IMR-90 (cell line): ENCODE measurements at regions not wholly inside any gene's neighbourhood (a gene's known extent, or its start where the extent isn't known, plus 50 kb on each side); places are given as distances from the start of the nearest gene placed in this dataset.

Experiments
- ATAC-seq: fragments of 200-7000 bp; cut with Tn5 transposase; 2 replicates; pipeline ENCODE4 v1.9.1; 2020; ENCODE audit warnings: low read depth, mild to moderate bottlenecking, moderate library complexity
- BruUV-seq: library from RNA; stranded (reverse); fragments of 400-500 nt; replicated peaks from 2 replicates; lab custom pipeline; 2021; lab: Mats Ljungman, UMichigan
- CTCF ChIA-PET: fragments of 300-600 bp; formaldehyde crosslinking; extraction: SDS; loops from one replicate; lab custom pipeline; 2021; ENCODE audit warnings: antibody characterized with exemption; lab: Yijun Ruan, JAX
- POLR2A ChIA-PET: fragments of 300-600 bp; sonication (Branson Sonifier 250); formaldehyde crosslinking; loops from one replicate; lab custom pipeline; 2022; ENCODE audit warnings: antibody characterized with exemption; ENCODE audit not compliant: unreplicated experiment; lab: Charles Lee
- DNase-seq: peaks from one replicate; pipeline ENCODE4 v3.0.0; 2013
- H2AFZ ChIP-seq: replicated peaks from 2 replicates; pipeline ENCODE3; 2013; ENCODE audit warnings: low read length, mild to moderate bottlenecking; ENCODE audit not compliant: poor library complexity
- H2AK5ac ChIP-seq: 2 replicates; pipeline ENCODE4 v1.6.1; 2013; ENCODE audit warnings: low read depth, low read length, inconsistent platforms
- H2AK9ac ChIP-seq: replicated peaks from 2 replicates; pipeline ENCODE3; 2013; ENCODE audit warnings: mild to moderate bottlenecking, low read depth, low read length, moderate library complexity; ENCODE audit not compliant: poor library complexity
- H2BK120ac ChIP-seq: 2 replicates; pipeline ENCODE4 v1.6.1; 2013; ENCODE audit warnings: low read depth, low read length, inconsistent platforms
- H2BK15ac ChIP-seq: 3 replicates; pipeline ENCODE4 v1.6.1; 2013; ENCODE audit warnings: low read depth, low read length, inconsistent platforms
- H2BK20ac ChIP-seq: 2 replicates; pipeline ENCODE4 v1.6.1; 2013; ENCODE audit warnings: low read depth, mild to moderate bottlenecking, inconsistent platforms, low read length, moderate library complexity
- H2BK5ac ChIP-seq: 2 replicates; pipeline ENCODE4 v1.6.1; 2013; ENCODE audit warnings: mild to moderate bottlenecking, low read depth, low read length, inconsistent platforms; ENCODE audit not compliant: poor library complexity, severe bottlenecking
- H3K14ac ChIP-seq: replicated peaks from 2 replicates; pipeline ENCODE4 v1.6.1; 2013; ENCODE audit warnings: low read depth, low read length, inconsistent platforms
- H3K18ac ChIP-seq: 2 replicates; pipeline ENCODE4 v1.6.1; 2013; ENCODE audit warnings: low read depth, low read length, control low read depth
- H3K23ac ChIP-seq: 2 replicates; pipeline ENCODE4 v1.6.1; 2013; ENCODE audit warnings: low read depth, low read length, inconsistent platforms
- H3K27ac ChIP-seq: 2 replicates; pipeline ENCODE4 v1.5.1; 2013; ENCODE audit warnings: mild to moderate bottlenecking, control low read depth, low read length; ENCODE audit not compliant: insufficient read depth
- H3K27me3 ChIP-seq: 2 replicates; pipeline ENCODE4 v1.6.1; 2013; ENCODE audit warnings: low read length; ENCODE audit not compliant: control insufficient read depth, insufficient read depth
- H3K36me3 ChIP-seq: 2 replicates; pipeline ENCODE4 v1.6.1; 2013; ENCODE audit warnings: low read length, mixed read lengths; ENCODE audit not compliant: control insufficient read depth, insufficient read depth
- H3K4ac ChIP-seq: 2 replicates; pipeline ENCODE4 v1.6.1; 2013; ENCODE audit warnings: low read depth, low read length, inconsistent platforms
- H3K4me1 ChIP-seq: 2 replicates; pipeline ENCODE4 v1.6.1; 2013; ENCODE audit warnings: low read length, mixed read lengths; ENCODE audit not compliant: control insufficient read depth, insufficient read depth
- H3K4me2 ChIP-seq: 2 replicates; pipeline ENCODE4 v1.6.1; 2013; ENCODE audit warnings: low read depth, mild to moderate bottlenecking, control low read depth, low read length, moderate library complexity
- H3K4me3 ChIP-seq: 2 replicates; pipeline ENCODE4 v1.5.1; 2013; ENCODE audit warnings: low read depth, mild to moderate bottlenecking, control low read depth, low read length, moderate library complexity; ENCODE audit not compliant: insufficient read depth
- H3K56ac ChIP-seq: 2 replicates; pipeline ENCODE4 v1.6.1; 2013; ENCODE audit warnings: low read length, inconsistent platforms; ENCODE audit not compliant: insufficient read depth; ENCODE audit errors: extremely low read depth
- H3K79me1 ChIP-seq, 2 experiments: 2 replicates each; pipeline ENCODE4 v1.6.1; 2013; ENCODE audit warnings: low read length in 2 of 2, inconsistent platforms in 1 of 2, low read depth in 1 of 2
- H3K9ac ChIP-seq: 2 replicates; pipeline ENCODE4 v1.6.1; 2013; ENCODE audit warnings: low read depth, low read length, control low read depth
- H3K9me1 ChIP-seq: 2 replicates; pipeline ENCODE4 v1.6.1; 2013; ENCODE audit warnings: low read length, inconsistent platforms; ENCODE audit not compliant: insufficient read depth
- H3K9me3 ChIP-seq: 2 replicates; pipeline ENCODE4 v1.6.1; 2013; ENCODE audit warnings: low read length; ENCODE audit not compliant: control insufficient read depth, insufficient read depth
- H4K20me1 ChIP-seq: 2 replicates; pipeline ENCODE4 v1.6.1; 2013; ENCODE audit warnings: low read length, inconsistent platforms; ENCODE audit not compliant: insufficient read depth
- H4K5ac ChIP-seq: 2 replicates; pipeline ENCODE4 v1.6.1; 2013; ENCODE audit warnings: mild to moderate bottlenecking, low read depth, low read length, control low read depth
- H4K8ac ChIP-seq, 2 experiments: 2 replicates each; pipeline ENCODE4 v1.6.1; 2013; ENCODE audit warnings: low read depth in 2 of 2, low read length in 2 of 2, control low read depth in 1 of 2, inconsistent platforms in 1 of 2
- H4K91ac ChIP-seq: 2 replicates; pipeline ENCODE4 v1.6.1; 2013; ENCODE audit warnings: low read depth, low read length, inconsistent platforms; ENCODE audit not compliant: insufficient read depth
- BHLHE40 ChIP-seq: fragments of 150-350 bp; IDR thresholded peaks from 2 replicates; pipeline ENCODE4 v1.6.1; 2016; ENCODE audit warnings: mild to moderate bottlenecking, low read depth, low read length
- CEBPB ChIP-seq: IDR thresholded peaks from 2 replicates; pipeline ENCODE4 v1.6.1; 2012; ENCODE audit warnings: low read depth, low read length, improper control_type of control experiment
- CHD1 ChIP-seq: IDR thresholded peaks from 2 replicates; pipeline ENCODE4 v1.6.1; 2012; ENCODE audit warnings: low read depth, low read length, improper control_type of control experiment
- FOS ChIP-seq: fragments of 150-350 bp; IDR thresholded peaks from 2 replicates; pipeline ENCODE4 v1.6.1; 2016; ENCODE audit warnings: low read depth, low read length
- MAFK ChIP-seq: IDR thresholded peaks from 2 replicates; pipeline ENCODE4 v1.6.1; 2012; ENCODE audit warnings: low read depth, low read length, improper control_type of control experiment
- MAZ ChIP-seq: IDR thresholded peaks from 2 replicates; pipeline ENCODE4 v1.6.1; 2012; ENCODE audit warnings: low read depth, mild to moderate bottlenecking, low read length, improper control_type of control experiment, moderate library complexity, borderline replicate concordance
- MXI1 ChIP-seq: IDR thresholded peaks from 2 replicates; pipeline ENCODE4 v1.6.1; 2012; ENCODE audit warnings: low read depth, mild to moderate bottlenecking, low read length, moderate library complexity, borderline replicate concordance
- NFE2L2 ChIP-seq: fragments of 150-350 bp; IDR thresholded peaks from 2 replicates; pipeline ENCODE4 v1.6.1; 2016; ENCODE audit warnings: low read depth, mild to moderate bottlenecking, low read length
- POLR2A ChIP-seq: IDR thresholded peaks from 2 replicates; pipeline ENCODE4 v1.6.1; 2012; ENCODE audit warnings: mild to moderate bottlenecking, low read depth, low read length
- RAD21 ChIP-seq: IDR thresholded peaks from 2 replicates; pipeline ENCODE4 v1.6.1; 2012; ENCODE audit warnings: low read length, improper control_type of control experiment
- RCOR1 ChIP-seq: IDR thresholded peaks from 2 replicates; pipeline ENCODE4 v1.6.1; 2012; ENCODE audit warnings: mild to moderate bottlenecking, low read length, improper control_type of control experiment; ENCODE audit not compliant: insufficient replicate concordance
- RFX5 ChIP-seq: IDR thresholded peaks from 2 replicates; pipeline ENCODE4 v1.8.0; 2012; ENCODE audit warnings: low read depth, mild to moderate bottlenecking, low read length, moderate library complexity
- SMC3 ChIP-seq: fragments of 150-350 bp; IDR thresholded peaks from 2 replicates; pipeline ENCODE4 v1.6.1; 2016; ENCODE audit warnings: low read depth, mild to moderate bottlenecking, antibody characterized with exemption, low read length, moderate library complexity
- WGBS, 2 experiments: methylation state at CpG; one replicate each; pipeline versions ENCODE4 v1.1.5 to v1.1.7; 2013; ENCODE audit warnings: missing lambda C conversion rate in 2 of 2; ENCODE audit not compliant: insufficient read length in 1 of 2; ENCODE audit errors: extremely low coverage in 2 of 2; 5-methylcytosine and 5-hydroxymethylcytosine counted together
- dilution Hi-C: fragments of 300-500 bp; cut with HindIII; formaldehyde crosslinking; loops from one replicate; pipeline ENCODE4 v1.14.3; 2018; ENCODE audit warnings: low sequenced_read_pairs; ENCODE audit not compliant: unreplicated experiment
- in situ Hi-C: fragments of 300-500 bp; cut with MboI; formaldehyde crosslinking; loops from 3 replicates; pipeline ENCODE4 v1.14.3; 2019; ENCODE audit warnings: low sequenced_read_pairs, inconsistent platforms, mixed read lengths
- intact Hi-C: fragments of 100-400 bp; cut with micrococcal nuclease; formaldehyde crosslinking; loops from 2 replicates; pipeline ENCODE4 v1.10.0; 2022
- TF ChIP-seq, protein P1 (sequence below): conservative IDR thresholded peaks from 2 replicates; pipeline ENCODE4 v1.5.1; 2012; ENCODE audit warnings: mild to moderate bottlenecking, low read depth, low read length, improper control_type of control experiment
- TF ChIP-seq, protein P2 (sequence below): fragments of 150-350 bp; IDR thresholded peaks from 2 replicates; pipeline ENCODE4 v1.6.1; 2017; ENCODE audit warnings: mild to moderate bottlenecking, antibody characterized with exemption, low read length, low read depth
- TF ChIP-seq, protein P3 (sequence below): fragments of 150-350 bp; IDR thresholded peaks from 2 replicates; pipeline ENCODE4 v1.6.1; 2016; ENCODE audit warnings: low read depth, mild to moderate bottlenecking, low read length, moderate library complexity, borderline replicate concordance

DNA sequence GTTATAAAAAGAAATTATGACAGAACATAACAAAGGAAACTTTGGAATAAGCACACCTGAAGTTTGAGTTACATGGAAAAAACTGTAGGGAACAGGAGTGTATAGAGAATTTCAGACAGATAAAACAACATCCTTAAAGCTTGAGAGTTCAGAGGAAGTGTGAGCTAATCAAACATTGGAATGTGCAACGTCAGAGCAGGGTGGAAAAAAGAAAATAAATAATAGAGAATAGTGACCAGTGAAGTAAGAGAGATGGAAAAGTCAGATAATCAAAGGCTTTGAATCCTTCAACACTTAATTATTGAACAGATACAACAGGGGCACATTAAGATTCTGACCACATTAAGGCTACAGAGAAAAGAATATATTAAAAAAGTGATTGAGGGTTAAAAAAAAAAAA is 128.5 kb upstream of the CDH10 start:
- H3K4me2 ChIP-seq: no peak overlapping the region
- no peak for DNase-seq
- no peak overlapping the region for H2BK5ac ChIP-seq

More for the DNA sequence above, 128.5 kb upstream of the CDH10 start:
- no peak overlapping the region for H3K4me3 ChIP-seq
- H4K20me1 ChIP-seq: no peaks in the 10 kb centered on the region
- no peak overlapping the region for H3K4ac ChIP-seq
- no peak for ATAC-seq
- ChIA-PET CTCF (no interaction called here), POLR2A (no interaction called here)
- no peak overlapping the region for H3K23ac ChIP-seq
- intact Hi-C loops: no loop called here
- H3K27ac ChIP-seq: no peak overlapping the region
- dilution Hi-C loops: no loop called here
- no peak overlapping the region for H2AK9ac ChIP-seq
- H3K14ac ChIP-seq: no peak overlapping the region
- no peaks in the 10 kb centered on the region for H3K9me1 ChIP-seq
- H3K56ac ChIP-seq: no peak overlapping the region
- no peaks in the 10 kb centered on the region for H3K79me1 ChIP-seq
- no CpG with 5 or more reads among the region's 1 CpG for WGBS, 2 experiments
- no peak overlapping the region for H4K5ac ChIP-seq
- 0 out of 2 replicates have a peak, but pooled peaks cover 4% of the 10 kb centered on the region for H3K9me3 ChIP-seq
- no peaks in the 10 kb centered on the region for H3K36me3 ChIP-seq
- H3K27me3 ChIP-seq: no peaks in the 10 kb centered on the region
- in situ Hi-C loops: no loop called here
- TF ChIP-seq RAD21 (no peak), RFX5 (no peak), CEBPB (no peak), BHLHE40 (no peak), RCOR1 (no peak), SMC3 (no peak), FOS (no peak), POLR2A (no peak), NFE2L2 (no peak), MXI1 (no peak), MAFK (no peak), MAZ (no peak), CHD1 (no peak)
- TF ChIP-seq, protein P1, sequence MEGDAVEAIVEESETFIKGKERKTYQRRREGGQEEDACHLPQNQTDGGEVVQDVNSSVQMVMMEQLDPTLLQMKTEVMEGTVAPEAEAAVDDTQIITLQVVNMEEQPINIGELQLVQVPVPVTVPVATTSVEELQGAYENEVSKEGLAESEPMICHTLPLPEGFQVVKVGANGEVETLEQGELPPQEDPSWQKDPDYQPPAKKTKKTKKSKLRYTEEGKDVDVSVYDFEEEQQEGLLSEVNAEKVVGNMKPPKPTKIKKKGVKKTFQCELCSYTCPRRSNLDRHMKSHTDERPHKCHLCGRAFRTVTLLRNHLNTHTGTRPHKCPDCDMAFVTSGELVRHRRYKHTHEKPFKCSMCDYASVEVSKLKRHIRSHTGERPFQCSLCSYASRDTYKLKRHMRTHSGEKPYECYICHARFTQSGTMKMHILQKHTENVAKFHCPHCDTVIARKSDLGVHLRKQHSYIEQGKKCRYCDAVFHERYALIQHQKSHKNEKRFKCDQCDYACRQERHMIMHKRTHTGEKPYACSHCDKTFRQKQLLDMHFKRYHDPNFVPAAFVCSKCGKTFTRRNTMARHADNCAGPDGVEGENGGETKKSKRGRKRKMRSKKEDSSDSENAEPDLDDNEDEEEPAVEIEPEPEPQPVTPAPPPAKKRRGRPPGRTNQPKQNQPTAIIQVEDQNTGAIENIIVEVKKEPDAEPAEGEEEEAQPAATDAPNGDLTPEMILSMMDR: no peak
- TF ChIP-seq, protein P2, sequence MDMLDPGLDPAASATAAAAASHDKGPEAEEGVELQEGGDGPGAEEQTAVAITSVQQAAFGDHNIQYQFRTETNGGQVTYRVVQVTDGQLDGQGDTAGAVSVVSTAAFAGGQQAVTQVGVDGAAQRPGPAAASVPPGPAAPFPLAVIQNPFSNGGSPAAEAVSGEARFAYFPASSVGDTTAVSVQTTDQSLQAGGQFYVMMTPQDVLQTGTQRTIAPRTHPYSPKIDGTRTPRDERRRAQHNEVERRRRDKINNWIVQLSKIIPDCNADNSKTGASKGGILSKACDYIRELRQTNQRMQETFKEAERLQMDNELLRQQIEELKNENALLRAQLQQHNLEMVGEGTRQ: no peak
- TF ChIP-seq, protein P3, sequence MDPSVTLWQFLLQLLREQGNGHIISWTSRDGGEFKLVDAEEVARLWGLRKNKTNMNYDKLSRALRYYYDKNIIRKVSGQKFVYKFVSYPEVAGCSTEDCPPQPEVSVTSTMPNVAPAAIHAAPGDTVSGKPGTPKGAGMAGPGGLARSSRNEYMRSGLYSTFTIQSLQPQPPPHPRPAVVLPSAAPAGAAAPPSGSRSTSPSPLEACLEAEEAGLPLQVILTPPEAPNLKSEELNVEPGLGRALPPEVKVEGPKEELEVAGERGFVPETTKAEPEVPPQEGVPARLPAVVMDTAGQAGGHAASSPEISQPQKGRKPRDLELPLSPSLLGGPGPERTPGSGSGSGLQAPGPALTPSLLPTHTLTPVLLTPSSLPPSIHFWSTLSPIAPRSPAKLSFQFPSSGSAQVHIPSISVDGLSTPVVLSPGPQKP: no peak
- no peak overlapping the region for H4K8ac ChIP-seq
- no TSS peak for BruUV-seq
- H3K9ac ChIP-seq: no peak overlapping the region
- H4K91ac ChIP-seq: no peak overlapping the region
- H3K4me1 ChIP-seq: no peaks in the 10 kb centered on the region
- H2AK5ac ChIP-seq: no peak overlapping the region
- H2AFZ ChIP-seq: no peak overlapping the region
- H2BK20ac ChIP-seq: no peak overlapping the region
- H2BK120ac ChIP-seq: no peak overlapping the region
- no peak overlapping the region for H2BK15ac ChIP-seq
- no peak overlapping the region for H3K18ac ChIP-seq
